ENCODE measurements at regions not wholly inside any gene's neighbourhood (a gene's known extent, or its start where the extent isn't known, plus 50 kb on each side); places are given as distances from the start of the nearest gene placed in this dataset.

DNA sequence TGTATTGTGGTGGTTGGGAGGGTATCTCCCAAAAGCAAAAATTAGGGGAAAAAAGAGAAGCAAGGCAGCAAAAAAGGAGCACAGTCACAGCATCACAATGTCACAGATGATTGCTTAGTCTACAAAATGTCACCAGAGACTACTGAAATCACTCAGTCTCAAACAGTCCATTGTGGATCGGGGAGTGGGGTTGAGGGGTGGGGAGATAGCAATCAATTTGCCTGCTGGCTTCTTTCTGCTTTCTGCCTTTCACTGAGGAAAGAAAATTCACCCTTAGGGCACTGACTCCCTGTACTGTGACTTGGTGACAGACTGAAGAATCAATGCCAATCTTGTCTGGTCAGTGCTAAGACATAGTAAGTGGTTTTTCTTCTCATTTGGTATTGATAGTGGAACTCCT is 2127.1 kb upstream of the PCDH20 start:
- DNase-seq: no peak
- TF ChIP-seq POLR2A (IDR thresholded peaks at IDR 0.05): no peak
- TF ChIP-seq, protein P1, sequence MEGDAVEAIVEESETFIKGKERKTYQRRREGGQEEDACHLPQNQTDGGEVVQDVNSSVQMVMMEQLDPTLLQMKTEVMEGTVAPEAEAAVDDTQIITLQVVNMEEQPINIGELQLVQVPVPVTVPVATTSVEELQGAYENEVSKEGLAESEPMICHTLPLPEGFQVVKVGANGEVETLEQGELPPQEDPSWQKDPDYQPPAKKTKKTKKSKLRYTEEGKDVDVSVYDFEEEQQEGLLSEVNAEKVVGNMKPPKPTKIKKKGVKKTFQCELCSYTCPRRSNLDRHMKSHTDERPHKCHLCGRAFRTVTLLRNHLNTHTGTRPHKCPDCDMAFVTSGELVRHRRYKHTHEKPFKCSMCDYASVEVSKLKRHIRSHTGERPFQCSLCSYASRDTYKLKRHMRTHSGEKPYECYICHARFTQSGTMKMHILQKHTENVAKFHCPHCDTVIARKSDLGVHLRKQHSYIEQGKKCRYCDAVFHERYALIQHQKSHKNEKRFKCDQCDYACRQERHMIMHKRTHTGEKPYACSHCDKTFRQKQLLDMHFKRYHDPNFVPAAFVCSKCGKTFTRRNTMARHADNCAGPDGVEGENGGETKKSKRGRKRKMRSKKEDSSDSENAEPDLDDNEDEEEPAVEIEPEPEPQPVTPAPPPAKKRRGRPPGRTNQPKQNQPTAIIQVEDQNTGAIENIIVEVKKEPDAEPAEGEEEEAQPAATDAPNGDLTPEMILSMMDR (IDR thresholded peaks at IDR 0.05): no peak
- H3K4me1 ChIP-seq: no peaks in the 10 kb centered on the region

DNA sequence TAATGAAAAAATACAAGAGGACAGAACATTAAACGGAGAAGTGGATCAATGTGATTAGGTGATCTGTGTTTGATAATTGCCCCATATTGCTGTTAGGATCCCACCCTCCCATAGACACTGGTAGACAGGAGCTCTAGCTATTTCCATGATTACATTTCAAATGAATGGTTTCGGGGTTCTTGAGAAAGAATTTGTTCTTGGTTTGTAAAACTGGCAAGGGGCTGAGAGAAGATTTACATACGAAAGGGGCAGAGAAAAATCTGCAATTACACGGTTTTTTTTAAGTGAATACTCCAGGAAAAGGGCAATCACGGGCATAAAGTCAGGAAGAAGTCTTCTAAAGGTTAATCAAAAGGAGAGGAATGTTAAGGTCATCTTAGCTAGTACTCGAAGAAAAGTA is 2125.7 kb upstream of the PCDH20 start:
- Histone ChIP-seq H3K27ac (no peak overlapping the region), H3K27me3 (no peaks in the 10 kb centered on the region), H3K36me3 (replicated peaks in 1 of 2; ENCODE audit: insufficient read depth in 1 of 2, low read depth in 2 of 2) (no peaks in the 10 kb centered on the region), H3K4me3 (no peak overlapping the region), H3K4me1 (no peaks in the 10 kb centered on the region), H3K9me3 (no peaks in the 10 kb centered on the region)
- TF ChIP-seq, protein P1 (IDR thresholded peaks at IDR 0.05): no peak
- TF ChIP-seq POLR2A (IDR thresholded peaks at IDR 0.05): no peak
- intact Hi-C loops (cut with DNase I): no loop called here
- 65 to 71% methylated on average over 6 of the region's 6 CpGs for WGBS, 2 donors
- ATAC-seq (no peak), DNase-seq (no peak)

More for the DNA sequence above, 2127.1 kb upstream of the PCDH20 start:
- Histone ChIP-seq H3K9me3 (no peaks in the 10 kb centered on the region), H3K36me3 (replicated peaks in 1 of 2; ENCODE audit: insufficient read depth in 1 of 2, low read depth in 2 of 2) (no peaks in the 10 kb centered on the region), H3K4me3 (no peak overlapping the region), H3K27me3 (no peaks in the 10 kb centered on the region), H3K27ac (no peak overlapping the region)
- 50 to 59% methylated on average over 1 of the region's 1 CpG for WGBS, 2 donors
- ATAC-seq: no peak
- intact Hi-C loops (cut with DNase I): no loop called here

DNA sequence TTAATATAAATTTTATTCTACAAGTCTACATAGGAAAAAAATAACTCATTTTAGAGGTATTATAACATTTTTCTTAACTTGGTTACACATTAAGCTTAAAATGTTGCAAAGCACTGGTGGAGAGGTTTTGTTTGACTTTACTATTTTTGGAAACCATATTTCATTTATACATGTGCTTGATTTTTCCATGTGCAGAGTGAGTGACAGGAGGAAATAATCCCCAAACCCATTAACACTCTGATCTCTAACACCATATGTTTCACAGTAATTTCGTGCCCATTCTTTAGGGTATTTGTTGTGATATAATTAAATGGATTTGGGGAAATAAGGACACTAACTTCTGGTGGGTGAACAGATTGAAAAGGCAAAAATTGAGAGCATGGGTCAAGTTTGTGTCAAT is 2124.4 kb upstream of the PCDH20 start:
- Histone ChIP-seq H3K4me3 (no peak overlapping the region), H3K9me3 (no peaks in the 10 kb centered on the region), H3K27ac (no peak overlapping the region), H3K36me3 (replicated peaks in 1 of 2; ENCODE audit: insufficient read depth in 1 of 2, low read depth in 2 of 2) (no peaks in the 10 kb centered on the region), H3K27me3 (no peaks in the 10 kb centered on the region), H3K4me1 (no peaks in the 10 kb centered on the region)
- no peak for TF ChIP-seq POLR2A (IDR thresholded peaks at IDR 0.05)
- TF ChIP-seq, protein P1 (IDR thresholded peaks at IDR 0.05): no peak
- DNase-seq (no peak), ATAC-seq (no peak)
- WGBS, 2 donors: 18 to 23% methylated on average over 1 of the region's 1 CpG
- intact Hi-C loops (cut with DNase I): no loop called here

DNA sequence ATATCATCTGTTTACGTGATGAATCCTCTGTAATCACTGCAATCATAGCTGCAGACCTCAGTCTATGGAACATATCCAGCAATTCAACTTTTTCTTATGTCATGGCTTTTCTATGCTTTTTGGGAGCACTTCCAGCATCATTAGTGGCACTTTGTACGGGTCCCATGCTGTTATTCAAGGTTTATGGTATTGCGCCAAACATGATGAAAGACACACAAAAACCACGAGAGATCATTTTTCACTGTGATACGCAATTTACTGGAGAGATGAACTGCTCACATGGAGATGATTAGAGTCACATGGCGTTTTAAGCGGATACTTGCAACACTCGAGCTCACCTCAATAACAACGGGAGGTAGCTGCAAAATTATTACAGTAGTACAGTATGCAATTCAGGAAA is 2101.7 kb upstream of the PCDH20 start:
- Histone ChIP-seq H3K4me3 (no peak overlapping the region), H3K9me3 (no peaks in the 10 kb centered on the region), H3K27me3 (no peaks in the 10 kb centered on the region), H3K4me1 (no peaks in the 10 kb centered on the region), H3K27ac (no peak overlapping the region), H3K36me3 (replicated peaks in 1 of 2; ENCODE audit: insufficient read depth in 1 of 2, low read depth in 2 of 2) (no peaks in the 10 kb centered on the region)
- WGBS, 2 donors: 66 to 74% methylated on average over 9 of the region's 9 CpGs
- intact Hi-C loops (cut with DNase I): no loop called here
- ATAC-seq (no peak), DNase-seq (no peak)
- TF ChIP-seq, protein P1 (IDR thresholded peaks at IDR 0.05): no peak
- TF ChIP-seq POLR2A (IDR thresholded peaks at IDR 0.05): no peak

DNA sequence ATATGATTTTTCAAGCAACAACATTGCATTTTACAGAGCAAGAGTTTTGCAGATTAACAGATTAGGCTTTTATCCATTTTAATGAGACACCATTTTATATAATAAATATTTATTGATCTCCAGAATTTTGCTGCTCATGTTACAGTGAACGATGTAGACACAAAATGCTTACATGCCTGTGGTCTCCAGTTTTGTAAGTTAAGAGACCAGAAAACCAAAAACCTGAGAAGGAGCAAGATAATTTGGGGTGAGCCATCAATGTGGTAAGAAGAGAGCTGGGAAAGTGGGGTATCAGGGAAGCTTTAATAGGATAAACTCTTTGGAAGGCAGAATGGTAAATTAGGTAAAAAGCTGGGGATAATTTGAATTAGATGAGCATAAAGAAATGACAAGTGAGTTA is 2100.5 kb upstream of the PCDH20 start:
- no peaks in the 10 kb centered on the region for H3K36me3 ChIP-seq (replicated peaks in 1 of 2; ENCODE audit: insufficient read depth in 1 of 2, low read depth in 2 of 2)
- H3K4me1 ChIP-seq: no peaks in the 10 kb centered on the region
- WGBS, 2 donors: 62 to 67% methylated on average over 1 of the region's 1 CpG
- no peaks in the 10 kb centered on the region for H3K27me3 ChIP-seq
- intact Hi-C loops (cut with DNase I): no loop called here
- H3K27ac ChIP-seq: no peak overlapping the region
- ATAC-seq: no peak
- no peak for TF ChIP-seq POLR2A (IDR thresholded peaks at IDR 0.05)
- TF ChIP-seq, protein P1 (IDR thresholded peaks at IDR 0.05): no peak
- H3K9me3 ChIP-seq: no peaks in the 10 kb centered on the region
- H3K4me3 ChIP-seq: no peak overlapping the region
- DNase-seq: no peak
